Lung (tissue), 11 donors: ENCODE measurements at regions not wholly inside any gene's neighbourhood (a gene's known extent, or its start where the extent isn't known, plus 50 kb on each side); places are given as distances from the start of the nearest gene placed in this dataset.

Source experiments
- ATAC-seq: fragments of 200-7000 bp; cut with Tn5 transposase; one replicate; pipeline ENCODE4 v1.9.1; 2020; ENCODE audit warnings: moderate number of reproducible peaks; ENCODE audit not compliant: insufficient read depth, low FRiP score
- DNase-seq, 3 donors: peaks; one replicate each; pipeline ENCODE4 v3.0.0-alpha.2; 2013 to 2017
- H3K27ac ChIP-seq, 2 donors: one replicate each; pipeline ENCODE4 v1.5.1; 2013; ENCODE audit warnings: mild to moderate bottlenecking in 2 of 2, moderate library complexity in 2 of 2, control low read depth in 1 of 2, inconsistent platforms in 1 of 2, low read depth in 1 of 2, low read length in 1 of 2
- H3K27me3 ChIP-seq, 3 donors: one replicate each; pipeline ENCODE4 v1.5.1; 2013; ENCODE audit warnings: low read length in 2 of 3; ENCODE audit not compliant: control insufficient read depth in 3 of 3, insufficient read depth in 3 of 3
- H3K36me3 ChIP-seq, 4 donors: one replicate each; pipeline ENCODE4 v1.5.1; 2013; ENCODE audit warnings: low read length in 4 of 4, mild to moderate bottlenecking in 1 of 4, moderate library complexity in 1 of 4; ENCODE audit not compliant: control insufficient read depth in 4 of 4, insufficient read depth in 4 of 4
- H3K4me1 ChIP-seq, 5 donors: one replicate each; pipeline ENCODE4 v1.5.1; 2013; ENCODE audit warnings: low read length in 5 of 5, mild to moderate bottlenecking in 2 of 5, moderate library complexity in 1 of 5; ENCODE audit not compliant: control insufficient read depth in 5 of 5, insufficient read depth in 5 of 5
- H3K4me3 ChIP-seq: one replicate; pipeline ENCODE4 v1.5.1; 2013; ENCODE audit warnings: mild to moderate bottlenecking, control low read depth, moderate library complexity
- H3K9ac ChIP-seq, 2 donors: one replicate each; pipeline ENCODE4 v1.5.1; 2013; ENCODE audit warnings: low read length in 2 of 2, control low read depth in 1 of 2; ENCODE audit not compliant: insufficient read depth in 1 of 2
- H3K9me3 ChIP-seq, 4 donors: one replicate each; pipeline ENCODE4 v1.5.1; 2013; ENCODE audit warnings: low read length in 3 of 4, mild to moderate bottlenecking in 1 of 4, moderate library complexity in 1 of 4; ENCODE audit not compliant: control insufficient read depth in 4 of 4, insufficient read depth in 3 of 4
- CTCF ChIP-seq: IDR thresholded peaks from 2 replicates; pipeline ENCODE4 v1.5.1; 2012; ENCODE audit warnings: mild to moderate bottlenecking; ENCODE audit errors: control extremely low read depth, extremely low read depth
- WGBS, 2 donors: extraction: QIAGEN DNeasy Blood & Tissue Kit; methylation state at CpG; one replicate each; pipeline ENCODE4 v1.1.7; 2013; 5-methylcytosine and 5-hydroxymethylcytosine counted together
- donor health status: control.
- donor health status: control.
- donor health status: Bipolar disorder and iron deficiency.
- donor health status: healthy.
- donor health status: DM: yes; HTN: yes; CAD: no.

DNA sequence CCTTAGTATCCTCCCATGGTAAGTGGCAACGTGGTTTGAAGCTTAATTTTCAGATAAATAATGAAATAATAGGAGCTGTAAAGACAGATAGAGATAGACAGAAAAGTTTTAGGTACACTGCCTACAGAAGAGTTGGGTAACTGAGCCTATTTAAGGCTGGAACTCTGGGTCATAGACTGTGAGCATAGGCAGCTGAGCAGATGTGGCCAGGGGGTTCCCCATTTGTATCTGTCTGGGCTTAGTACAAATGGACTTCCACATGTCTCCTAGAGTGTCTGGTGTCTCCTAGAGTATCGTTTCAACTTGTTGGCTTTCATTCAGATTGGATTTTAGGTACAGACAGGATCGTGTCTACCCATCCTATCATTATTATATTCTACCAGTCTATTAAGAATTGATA, 649.8 kb downstream of the DHX35 start:
- 70 to 74% methylated on average over 3 of the region's 3 CpGs for WGBS, 2 donors
- no peaks in the 10 kb centered on the region for H3K36me3 ChIP-seq
- no peak for ATAC-seq
- H3K9me3 ChIP-seq, result peaks cover 0 to 5% (median 0%) of the 10 kb centered on the region in 4 donors
- TF ChIP-seq CTCF, result no peak
- no peak overlapping the region for H3K4me3 ChIP-seq
- H3K9ac ChIP-seq, result no peak overlapping the region
- H3K4me1 ChIP-seq, result no peaks in the 10 kb centered on the region
- DNase-seq, result no peak
- no peaks in the 10 kb centered on the region for H3K27me3 ChIP-seq
- H3K27ac ChIP-seq, result no peak overlapping the region

- ATAC-seq, result no peak
- no peak overlapping the region for H3K27ac ChIP-seq
- H3K27me3 ChIP-seq, result no peaks in the 10 kb centered on the region
- no peak overlapping the region for H3K9ac ChIP-seq
- peak in 1 of 3 donors; percentile 16 for DNase-seq
- peaks cover 0 to 4% (median 0%) of the 10 kb centered on the region in 4 donors for H3K9me3 ChIP-seq
- TF ChIP-seq CTCF, result no peak
- no peaks in the 10 kb centered on the region for H3K4me1 ChIP-seq
- no peaks in the 10 kb centered on the region for H3K36me3 ChIP-seq
- 64 to 71% methylated on average over 1 of the region's 1 CpG for WGBS, 2 donors
- no peak overlapping the region for H3K4me3 ChIP-seq
Observed at GRCh38 chr20:39607141-39607540, 645.0 kb downstream of the DHX35 start.

- no peak for TF ChIP-seq CTCF
- ATAC-seq (no peak), DNase-seq (no peak)
- 81 to 92% methylated on average over 3 of the region's 3 CpGs for WGBS, 2 donors
- H3K27ac ChIP-seq, result no peak overlapping the region
- no peaks in the 10 kb centered on the region for H3K4me1 ChIP-seq
- no peak overlapping the region for H3K4me3 ChIP-seq
- no peaks in the 10 kb centered on the region for H3K27me3 ChIP-seq
- no peaks in the 10 kb centered on the region for H3K36me3 ChIP-seq
- H3K9ac ChIP-seq, result no peak overlapping the region
- peaks cover 0 to 4% (median 0%) of the 10 kb centered on the region in 4 donors for H3K9me3 ChIP-seq
Observed at GRCh38 chr20:39605908-39606307, 643.8 kb downstream of the DHX35 start.

- H3K36me3 ChIP-seq, result no peaks in the 10 kb centered on the region
- H3K9ac ChIP-seq, result no peak overlapping the region
- 90 to 94% methylated on average over 2 of the region's 2 CpGs for WGBS, 2 donors
- ATAC-seq (no peak), DNase-seq (no peak)
- no peak for TF ChIP-seq CTCF
- no peaks in the 10 kb centered on the region for H3K27me3 ChIP-seq
- H3K4me1 ChIP-seq, result no peaks in the 10 kb centered on the region
- no peak overlapping the region for H3K27ac ChIP-seq
- no peak overlapping the region for H3K4me3 ChIP-seq
- peaks cover 0 to 2% (median 0%) of the 10 kb centered on the region in 4 donors for H3K9me3 ChIP-seq
Observed at GRCh38 chr20:39605361-39605760, 643.2 kb downstream of the DHX35 start.
